ENCODE measurements at regions not wholly inside any gene's neighbourhood (a gene's known extent, or its start where the extent isn't known, plus 50 kb on each side); places are given as distances from the start of the nearest gene placed in this dataset.

- H3K27ac ChIP-seq, result no peak overlapping the region
- peaks cover 0 to 10% of the 10 kb centered on the region in 2 donors for H3K4me1 ChIP-seq
- no peak overlapping the region for H3K4me3 ChIP-seq (replicated peaks in 1 of 3)
- TF ChIP-seq CTCF (IDR thresholded peaks at IDR 0.05), result no peak
- TF ChIP-seq POLR2A (IDR thresholded peaks at IDR 0.05), result no peak
- intact Hi-C loops (cut with DNase I), result no loop called here
- no peak for DNase-seq
- 78 to 83% methylated on average over 4 to 7 of the region's 8 CpGs for WGBS, 2 donors
- H3K36me3 ChIP-seq, result no peaks in the 10 kb centered on the region
- no peaks in the 10 kb centered on the region for H3K9me3 ChIP-seq
- no peaks in the 10 kb centered on the region for H3K27me3 ChIP-seq
Measured at GRCh38 chr1:4596486-4596885, 57.9 kb upstream of the AJAP1 start.

GRCh38 chr1:4597020-4597419 lies 57.4 kb upstream of the AJAP1 start:
- no peaks in the 10 kb centered on the region for H3K9me3 ChIP-seq
- no peaks in the 10 kb centered on the region for H3K36me3 ChIP-seq
- no peak overlapping the region for H3K4me3 ChIP-seq (replicated peaks in 1 of 3)
- DNase-seq, result no peak
- intact Hi-C loops (cut with DNase I), result no loop called here
- WGBS, 2 donors, result 64 to 87% methylated on average over 5 of the region's 5 CpGs
- no peak overlapping the region for H3K27ac ChIP-seq
- TF ChIP-seq POLR2A (IDR thresholded peaks at IDR 0.05) (no peak), CTCF (IDR thresholded peaks at IDR 0.05) (no peak)
- no peaks in the 10 kb centered on the region for H3K27me3 ChIP-seq
- peaks cover under 1 to 9% of the 10 kb centered on the region in 2 donors for H3K4me1 ChIP-seq

GRCh38 chr1:4598561-4598960 lies 55.8 kb upstream of the AJAP1 start:
- intact Hi-C loops (cut with DNase I), result no loop called here
- H3K4me1 ChIP-seq, result peaks cover 13 to 17% of the 10 kb centered on the region in 2 donors
- no peak for DNase-seq
- no peaks in the 10 kb centered on the region for H3K27me3 ChIP-seq
- no peak for TF ChIP-seq POLR2A (IDR thresholded peaks at IDR 0.05)
- no peak for TF ChIP-seq CTCF (IDR thresholded peaks at IDR 0.05)
- H3K4me3 ChIP-seq (replicated peaks in 1 of 3), result no peak overlapping the region
- no peak overlapping the region for H3K27ac ChIP-seq
- no peaks in the 10 kb centered on the region for H3K36me3 ChIP-seq
- H3K9me3 ChIP-seq, result no peaks in the 10 kb centered on the region
- 77 to 78% methylated on average over 6 of the region's 6 CpGs for WGBS, 2 donors

GRCh38 chr1:4599521-4599920 lies 54.9 kb upstream of the AJAP1 start:
- no peak for DNase-seq
- no peak for TF ChIP-seq POLR2A (IDR thresholded peaks at IDR 0.05)
- no peak for TF ChIP-seq CTCF (IDR thresholded peaks at IDR 0.05)
- no peaks in the 10 kb centered on the region for H3K36me3 ChIP-seq
- H3K4me1 ChIP-seq, result peaks cover 23 to 27% of the 10 kb centered on the region in 2 donors
- H3K4me3 ChIP-seq (replicated peaks in 1 of 3), result no peak overlapping the region
- no peaks in the 10 kb centered on the region for H3K9me3 ChIP-seq
- intact Hi-C loops (cut with DNase I), result no loop called here
- 85 to 88% methylated on average over 15 of the region's 15 CpGs for WGBS, 2 donors
- no peaks in the 10 kb centered on the region for H3K27me3 ChIP-seq
- H3K27ac ChIP-seq, result no peak overlapping the region

GRCh38 chr1:4599951-4600481 lies 54.4 kb upstream of the AJAP1 start:
- WGBS, 2 donors, result 64 to 89% methylated on average over 5 to 20 of the region's 27 CpGs
- Histone ChIP-seq H3K4me3 (replicated peaks in 1 of 3) (no peak overlapping the region), H3K36me3 (no peaks in the 10 kb centered on the region), H3K27me3 (no peaks in the 10 kb centered on the region), H3K9me3 (no peaks in the 10 kb centered on the region), H3K4me1 (peaks cover 28 to 32% of the 10 kb centered on the region in 2 donors), H3K27ac (no peak overlapping the region)
- TF ChIP-seq POLR2A (IDR thresholded peaks at IDR 0.05) (no peak), CTCF (IDR thresholded peaks at IDR 0.05) (no peak)
- DNase-seq, result no peak
- intact Hi-C loops (cut with DNase I), result no loop called here

All from thyroid gland (tissue), 4 donors.